ENCODE measurements at regions not wholly inside any gene's neighbourhood (a gene's known extent, or its start where the extent isn't known, plus 50 kb on each side); places are given as distances from the start of the nearest gene placed in this dataset.

DNA sequence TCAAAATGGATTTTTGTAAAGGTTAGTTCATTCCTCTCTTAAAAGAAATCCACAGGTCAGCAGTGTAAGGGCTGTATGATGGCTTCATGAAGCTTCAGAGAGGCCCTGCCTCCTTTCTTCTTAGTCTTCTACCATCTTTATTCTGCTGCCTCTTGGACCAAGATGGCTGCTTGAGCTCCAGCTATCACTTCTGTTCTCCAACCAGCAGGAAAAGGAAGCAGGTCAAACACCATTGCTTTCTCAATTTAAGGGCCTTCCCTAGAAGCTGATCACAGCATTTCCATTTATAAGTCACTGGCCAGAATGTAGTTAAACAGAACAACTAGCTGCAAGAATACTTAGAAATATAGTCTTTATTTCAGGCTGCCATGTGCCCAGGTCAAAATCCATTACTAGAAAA lies 336.8 kb upstream of the KLF3 start:
- Histone ChIP-seq H2BK20ac (ENCODE audit: low read length) (no peak overlapping the region), H3K79me2 (ENCODE audit: control insufficient read depth in 1 of 2, insufficient read depth in 2 of 2, low read length in 2 of 2) (no peaks in the 10 kb centered on the region), H3K18ac (ENCODE audit: extremely low read depth, low read length) (no peak overlapping the region), H3K4ac (replicated peaks; ENCODE audit: insufficient read length, low read depth, low read length) (no peak overlapping the region), H4K8ac (ENCODE audit: extremely low read depth, insufficient read depth, low read length) (no peak overlapping the region), H3K4me1 (replicated peaks in 1 of 4; ENCODE audit: control insufficient read depth in 3 of 4, insufficient read depth in 4 of 4, low read length in 3 of 4) (peaks cover 0 to 8% (median 2%) of the 10 kb centered on the region in 4 experiments; a peak in 2 of 7 replicates), H3K9me3 (ENCODE audit: insufficient read depth in 2 of 2, low read depth in 1 of 2, low read length in 1 of 2) (peaks cover 0 to 7% of the 10 kb centered on the region in 2 experiments; a peak in 1 of 4 replicates), H2BK5ac (ENCODE audit: low read depth, low read length) (no peak overlapping the region), H3K79me1 (ENCODE audit: low read depth, low read length) (no peaks in the 10 kb centered on the region), H3K23ac (ENCODE audit: insufficient read length) (no peak overlapping the region), H4K5ac (ENCODE audit: insufficient read length, low read depth, low read length) (no peak overlapping the region), H3K4me3 (ENCODE audit: extremely low read depth in 1 of 4, insufficient read depth in 2 of 4, low read depth in 3 of 4, low read length in 4 of 4) (no peak overlapping the region), H3K9ac (replicated peaks in 1 of 4; ENCODE audit: extremely low read depth in 1 of 4, low read depth in 3 of 4, low read length in 3 of 4) (no peak overlapping the region), H2BK12ac (ENCODE audit: low read depth, low read length) (no peak overlapping the region), H2AFZ (ENCODE audit: low read length) (no peak overlapping the region), H3K56ac (replicated peaks; ENCODE audit: insufficient read length, low read depth, low read length) (no peak overlapping the region), H2AK5ac (ENCODE audit: low read depth, low read length) (no peak overlapping the region), H3K4me2 (ENCODE audit: insufficient read depth in 1 of 2, low read depth in 2 of 2, low read length in 2 of 2) (no peak overlapping the region), H3K27me3 (replicated peaks in 1 of 4; ENCODE audit: control insufficient read depth in 3 of 4, extremely low read depth in 1 of 4, insufficient read depth in 3 of 4, low read length in 3 of 4) (no peaks in the 10 kb centered on the region), H2BK15ac (ENCODE audit: low read length) (no peak overlapping the region), H2BK120ac (replicated peaks; ENCODE audit: low read depth, low read length) (no peak overlapping the region), H3K27ac (ENCODE audit: low read depth, low read length) (no peak overlapping the region), H4K91ac (replicated peaks; ENCODE audit: insufficient read length, low read length) (no peak overlapping the region), H3K36me3 (ENCODE audit: control insufficient read depth in 2 of 4, insufficient read depth in 4 of 4, low read length in 3 of 4) (no peaks in the 10 kb centered on the region), H3K23me2 (ENCODE audit: low read depth, low read length) (no peaks in the 10 kb centered on the region), H3K14ac (ENCODE audit: insufficient read length) (no peak overlapping the region), H4K20me1 (replicated peaks in 1 of 2; ENCODE audit: control insufficient read depth in 1 of 2, insufficient read depth in 2 of 2, low read length in 2 of 2) (no peaks in the 10 kb centered on the region)
- DNase-seq (ENCODE audit: low read depth in 1 of 2, low spot score in 2 of 2) (no peak), FAIRE-seq (no peak)
- ChIA-PET POLR2A (ENCODE audit: partially characterized antibody) (no interaction called here), CTCF (ENCODE audit: partially characterized antibody) (interaction anchor here (1.3 to 2.6 kb wide), 3 partner anchors 148 to 348 kb away, joined by 3 to 8 read pairs (median 7); no protein-coding TSS in a partner anchor)
- no peak for TF ChIP-seq KDM1A (IDR thresholded peaks at IDR 0.05; ENCODE audit: borderline replicate concordance, low read length)
- TF ChIP-seq, protein P1, sequence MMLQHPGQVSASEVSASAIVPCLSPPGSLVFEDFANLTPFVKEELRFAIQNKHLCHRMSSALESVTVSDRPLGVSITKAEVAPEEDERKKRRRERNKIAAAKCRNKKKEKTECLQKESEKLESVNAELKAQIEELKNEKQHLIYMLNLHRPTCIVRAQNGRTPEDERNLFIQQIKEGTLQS (IDR thresholded peaks at IDR 0.05; ENCODE audit: insufficient read depth, low read depth, low read length): no peak
- TF ChIP-seq BRCA1 (IDR thresholded peaks at IDR 0.05; ENCODE audit: low read depth, low read length): no peak
- no peak for TF ChIP-seq HDAC6 (IDR thresholded peaks at IDR 0.05; ENCODE audit: low read depth, low read length)
- TF ChIP-seq RNF2 (IDR thresholded peaks at IDR 0.05; ENCODE audit: borderline replicate concordance, low read depth, low read length, missing control alignments, poor library complexity, severe bottlenecking): no peak
- no peak for TF ChIP-seq RXRA (IDR thresholded peaks at IDR 0.05; ENCODE audit: insufficient read depth, low read depth, low read length)
- no peak for TF ChIP-seq FOSL1 (IDR thresholded peaks at IDR 0.05; ENCODE audit: insufficient read depth, low read depth, low read length)
- no peak for TF ChIP-seq JUN (IDR thresholded peaks at IDR 0.05; ENCODE audit: low read depth, low read length)
